ENCODE measurements at regions not wholly inside any gene's neighbourhood (a gene's known extent, or its start where the extent isn't known, plus 50 kb on each side); places are given as distances from the start of the nearest gene placed in this dataset.
"Not testable (repeated sequence)": the region's sequence is repeated elsewhere in the genome, so short reads cannot be mapped to it uniquely, and the experiment has no call there.

DNA sequence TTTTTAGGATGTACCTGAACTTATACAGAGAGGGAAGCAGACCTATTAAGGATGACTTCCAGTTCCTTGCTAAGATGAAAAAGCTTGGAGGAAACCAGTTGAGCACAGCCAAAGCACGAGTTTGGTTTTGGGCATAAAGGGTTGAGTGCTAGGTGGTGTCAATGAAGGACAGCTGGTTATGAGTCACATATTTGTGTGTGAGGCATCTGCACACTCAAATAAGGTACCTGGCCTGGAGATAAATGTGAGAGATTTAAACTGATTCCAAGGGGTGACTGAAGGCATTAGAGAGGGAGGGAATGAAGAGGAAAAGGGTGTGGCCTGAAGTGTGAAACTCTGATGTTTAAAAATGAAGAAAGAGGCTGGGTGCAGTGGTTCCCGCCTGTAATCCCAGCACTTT lies 486.7 kb downstream of the DIPK2A start:
- no peak for TF ChIP-seq ZNF274 (IDR thresholded peaks at IDR 0.05; ENCODE audit: low read depth, low read length)

GRCh38 chr3:144462337-144462736 lies 490.7 kb downstream of the DIPK2A start:
- no peak for TF ChIP-seq ZNF274 (IDR thresholded peaks at IDR 0.05; ENCODE audit: low read depth, low read length)

More for the DNA sequence above, 486.7 kb downstream of the DIPK2A start:
- H3K4me3 ChIP-seq (ENCODE audit: low read length), result no peak overlapping the region

GRCh38 chr3:144463911-144464310 lies 492.3 kb downstream of the DIPK2A start:
- no peak for TF ChIP-seq ZNF274 (IDR thresholded peaks at IDR 0.05; ENCODE audit: low read depth, low read length)
- H3K4me3 ChIP-seq (ENCODE audit: low read length), result no peak overlapping the region

More at GRCh38 chr3:144462337-144462736, 490.7 kb downstream of the DIPK2A start:
- H3K4me3 ChIP-seq (ENCODE audit: low read length), result no peak overlapping the region

DNA sequence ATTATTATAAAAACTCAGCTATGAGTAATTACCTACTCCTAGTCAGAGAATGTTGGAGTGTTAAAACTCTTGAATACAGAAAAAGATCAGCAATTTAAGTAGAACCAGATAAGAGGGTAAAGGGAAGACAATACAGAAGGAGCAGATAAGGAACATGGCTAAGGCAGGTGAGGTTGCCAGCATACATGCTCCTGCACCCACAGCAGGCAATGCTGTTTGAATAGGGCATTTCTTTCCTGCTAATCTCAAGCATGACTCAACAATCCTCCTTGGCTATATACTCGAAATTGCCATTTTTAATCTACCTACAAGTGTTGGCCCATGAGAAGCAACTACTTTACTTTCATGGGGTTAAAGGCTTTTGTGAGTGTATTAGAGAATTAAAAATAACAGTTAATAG lies 494.5 kb downstream of the DIPK2A start:
- H3K4me3 ChIP-seq (ENCODE audit: low read length), result no peak overlapping the region
- TF ChIP-seq ZNF274 (IDR thresholded peaks at IDR 0.05; ENCODE audit: low read depth, low read length), result no peak

DNA sequence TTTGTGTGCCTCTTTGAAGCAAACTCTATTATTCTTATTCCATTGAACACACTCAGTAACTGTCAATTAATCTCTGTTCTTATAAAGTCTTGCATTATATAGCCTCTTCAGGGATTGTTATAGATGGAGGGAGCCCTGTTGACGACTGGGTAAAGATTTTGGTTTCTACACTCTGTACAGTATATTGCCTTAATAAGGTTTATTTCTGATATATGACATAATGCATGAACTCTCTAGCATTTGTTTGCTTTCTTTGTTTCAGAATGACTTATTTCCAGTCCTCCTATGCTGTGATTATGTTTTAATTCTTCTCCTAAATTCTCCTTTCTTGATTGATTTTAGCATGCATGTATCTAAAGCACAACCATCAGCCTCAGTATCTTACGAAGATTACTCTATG lies 494.9 kb downstream of the DIPK2A start:
- H3K4me3 ChIP-seq (ENCODE audit: low read length), result no peak overlapping the region
- no peak for TF ChIP-seq ZNF274 (IDR thresholded peaks at IDR 0.05; ENCODE audit: low read depth, low read length)

DNA sequence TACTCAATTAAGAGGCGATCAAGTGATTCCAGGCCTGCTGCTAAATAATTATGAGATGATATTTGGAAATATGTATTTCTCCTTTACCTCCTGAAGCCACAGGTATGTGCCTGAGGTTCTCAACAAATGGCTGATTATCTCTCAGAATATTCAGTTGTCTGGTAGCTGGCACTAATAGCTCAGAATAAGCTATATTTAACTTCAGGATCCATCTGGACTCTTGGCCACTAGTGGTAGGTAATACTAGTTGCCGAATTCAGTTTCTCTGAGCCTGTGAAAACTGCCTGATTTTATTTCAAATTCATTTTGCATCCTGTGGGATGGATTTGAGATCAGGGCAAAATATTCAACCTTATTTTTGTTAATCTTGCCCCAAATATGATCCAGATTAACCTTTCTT lies 499.0 kb downstream of the DIPK2A start:
- no peak for TF ChIP-seq ZNF274 (IDR thresholded peaks at IDR 0.05; ENCODE audit: low read depth, low read length)
- no peak overlapping the region for H3K4me3 ChIP-seq (ENCODE audit: low read length)

GRCh38 chr3:144477593-144477992 lies 506.0 kb downstream of the DIPK2A start:
- no peak for TF ChIP-seq ZNF274 (IDR thresholded peaks at IDR 0.05; ENCODE audit: low read depth, low read length)
- H3K4me3 ChIP-seq (ENCODE audit: low read length), result no peak overlapping the region

DNA sequence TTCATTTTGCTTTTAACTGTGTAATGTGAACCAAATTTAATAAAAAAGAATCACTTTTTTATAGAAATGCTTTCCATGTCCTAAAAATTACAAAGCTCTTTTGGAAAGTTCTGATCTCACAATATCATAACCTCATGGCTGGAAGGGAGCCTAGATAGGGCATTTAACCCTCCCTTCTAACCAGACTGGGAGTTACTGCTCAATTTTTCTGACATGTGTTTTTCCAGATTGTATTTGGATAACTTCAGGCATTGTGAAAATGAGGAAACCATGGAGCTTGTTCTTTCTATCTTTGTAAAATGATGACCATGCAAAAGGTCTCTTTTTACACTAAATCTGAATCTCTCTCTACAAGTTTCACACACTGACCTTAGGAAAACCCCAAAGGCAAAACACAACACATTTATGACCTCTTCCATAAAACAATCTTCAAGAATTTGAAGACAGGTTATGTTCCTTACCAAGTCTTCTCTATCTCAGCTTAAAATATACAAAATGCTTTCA lies 508.8 kb downstream of the DIPK2A start:
- TF ChIP-seq ZNF274 (IDR thresholded peaks at IDR 0.05; ENCODE audit: low read depth, low read length), result no peak
- H3K4me3 ChIP-seq (ENCODE audit: low read length), result no peak overlapping the region

DNA sequence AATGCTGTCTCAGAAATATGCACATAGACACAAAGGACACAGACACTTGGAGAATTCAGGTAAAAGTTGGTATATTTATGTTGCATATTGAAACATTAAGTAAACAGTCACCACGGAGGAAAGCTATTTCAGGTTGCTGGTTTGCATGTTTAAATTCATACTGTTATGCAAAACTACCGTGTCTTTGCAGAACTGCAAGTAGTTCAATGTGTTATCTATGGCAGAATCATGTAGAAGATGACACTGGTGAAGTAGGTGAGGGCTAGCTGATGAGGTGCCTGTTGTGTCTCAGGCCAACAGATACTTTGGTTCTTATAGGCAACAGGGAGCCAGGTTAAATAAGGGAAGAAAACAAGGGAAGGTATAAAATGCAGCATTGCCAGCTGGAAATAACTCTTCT lies 511.3 kb downstream of the DIPK2A start:
- no peak overlapping the region for H3K4me3 ChIP-seq (ENCODE audit: low read length)
- no peak for TF ChIP-seq ZNF274 (IDR thresholded peaks at IDR 0.05; ENCODE audit: low read depth, low read length)

DNA sequence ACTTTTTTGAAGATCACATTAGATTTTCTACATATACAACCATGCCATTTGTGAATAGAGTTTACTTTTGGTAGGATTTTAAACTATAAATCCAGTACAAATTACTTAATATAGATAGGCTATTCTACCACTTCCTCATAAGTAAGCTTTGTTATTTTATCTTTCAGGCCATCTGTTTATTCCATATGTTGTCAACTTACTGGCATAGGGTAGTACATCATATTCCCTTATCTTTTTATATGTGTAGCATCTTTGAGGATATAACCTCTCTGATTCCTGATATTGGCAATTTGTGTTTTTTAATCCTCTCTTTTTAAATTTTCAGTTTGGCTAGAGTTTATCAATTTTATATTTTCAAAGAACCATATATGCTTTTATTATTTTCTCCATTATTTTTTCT lies 515.4 kb downstream of the DIPK2A start:
- no peak for TF ChIP-seq ZNF274 (IDR thresholded peaks at IDR 0.05; ENCODE audit: low read depth, low read length)

DNA sequence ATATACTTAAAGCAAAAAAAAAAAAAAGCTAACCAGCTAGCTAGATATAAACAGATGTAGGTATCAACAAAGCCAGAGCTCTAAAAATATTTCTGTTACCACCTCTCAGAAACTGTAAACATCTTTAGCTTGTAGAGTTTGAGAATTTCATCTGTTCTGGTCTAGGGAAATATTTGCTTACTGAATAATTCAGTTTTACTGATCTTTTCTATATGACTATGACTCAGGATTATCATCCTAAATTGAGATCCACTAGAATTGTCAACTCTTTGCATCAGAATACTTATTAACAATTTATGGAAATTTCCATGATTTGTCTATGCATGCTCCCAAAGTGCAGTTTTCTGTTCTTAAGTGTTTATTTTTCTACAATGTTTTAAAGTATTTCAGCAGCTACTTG lies 517.3 kb downstream of the DIPK2A start:
- H3K4me3 ChIP-seq (ENCODE audit: low read length), result no peak overlapping the region
- TF ChIP-seq ZNF274 (IDR thresholded peaks at IDR 0.05; ENCODE audit: low read depth, low read length), result no peak

More for the DNA sequence above, 515.4 kb downstream of the DIPK2A start:
- no peak overlapping the region for H3K4me3 ChIP-seq (ENCODE audit: low read length)

DNA sequence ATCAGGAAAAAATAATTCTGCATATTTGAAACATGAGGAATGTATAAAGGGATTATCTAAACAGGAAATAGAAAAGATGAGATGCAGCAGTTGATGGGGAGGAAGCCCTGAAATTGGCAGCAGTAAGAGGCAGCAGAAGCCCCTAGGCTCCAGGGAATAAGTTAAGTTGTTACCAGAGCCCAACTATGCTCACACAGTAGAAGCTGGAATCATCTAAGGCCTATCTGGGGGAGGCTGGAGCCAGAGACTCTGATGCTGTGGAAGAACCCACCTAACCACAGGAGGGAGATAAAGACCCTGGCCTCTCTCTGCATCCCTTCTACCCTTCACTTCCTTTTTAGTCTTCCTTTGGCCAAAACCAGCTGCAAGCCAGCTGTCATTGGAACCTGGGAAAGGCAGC lies 519.7 kb downstream of the DIPK2A start:
- no peak for TF ChIP-seq ZNF274 (IDR thresholded peaks at IDR 0.05; ENCODE audit: low read depth, low read length)

GRCh38 chr3:144494651-144495050 lies 523.0 kb downstream of the DIPK2A start:
- H3K4me3 ChIP-seq (ENCODE audit: low read length), result not testable (repeated sequence)

More for the DNA sequence above, 519.7 kb downstream of the DIPK2A start:
- H3K4me3 ChIP-seq (ENCODE audit: low read length), result no peak overlapping the region

GRCh38 chr3:144496141-144496835 lies 524.7 kb downstream of the DIPK2A start:
- H3K4me3 ChIP-seq (ENCODE audit: low read length), result no peak overlapping the region
- no peak for TF ChIP-seq ZNF274 (IDR thresholded peaks at IDR 0.05; ENCODE audit: low read depth, low read length)

DNA sequence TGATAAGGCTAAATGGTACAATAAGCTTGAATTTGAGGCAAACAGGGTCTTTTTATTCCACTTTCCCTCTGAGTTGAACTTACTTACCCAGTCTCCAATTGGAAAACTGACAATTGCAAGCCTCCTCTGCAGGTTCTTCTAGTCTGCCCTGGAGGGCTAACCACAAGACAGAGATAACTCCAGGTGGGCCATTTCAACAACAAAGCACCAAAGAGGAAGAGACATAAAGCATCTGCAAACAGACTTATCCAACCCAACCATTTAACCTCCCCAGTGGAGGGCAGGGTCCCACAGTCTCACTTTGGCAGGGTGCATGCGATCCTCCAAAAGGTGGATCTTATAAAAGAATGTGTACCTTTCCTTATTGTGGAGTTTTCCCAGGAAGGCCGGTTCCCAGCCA lies 525.8 kb downstream of the DIPK2A start:
- H3K4me3 ChIP-seq (ENCODE audit: low read length), result no peak overlapping the region
- no peak for TF ChIP-seq ZNF274 (IDR thresholded peaks at IDR 0.05; ENCODE audit: low read depth, low read length)
